ENCODE measurements at regions not wholly inside any gene's neighbourhood (a gene's known extent, or its start where the extent isn't known, plus 50 kb on each side); places are given as distances from the start of the nearest gene placed in this dataset.

GRCh38 chr7:109213081-109213480, 643.4 kb downstream of the DNAJB9 start:
- Histone ChIP-seq H3K4me2 (ENCODE audit: low read depth, low read length) (no peak overlapping the region), H3K27ac (ENCODE audit: low read length) (no peak overlapping the region), H3K9me3 (replicated peaks; ENCODE audit: insufficient read depth, low read length) (no peaks in the 10 kb centered on the region), H3K9ac (ENCODE audit: low read length) (no peak overlapping the region), H4K20me1 (ENCODE audit: insufficient read depth, low read length) (no peaks in the 10 kb centered on the region), H3K4me3 (ENCODE audit: low read length) (no peak overlapping the region), H3K4me1 (ENCODE audit: low read length) (no peaks in the 10 kb centered on the region), H3K9me2 (replicated peaks; ENCODE audit: insufficient read depth, low read length) (no peaks in the 10 kb centered on the region), H3K36me3 (replicated peaks; ENCODE audit: insufficient read depth, low read length) (no peaks in the 10 kb centered on the region), H3F3A (ENCODE audit: insufficient read depth, low read length) (no peaks in the 10 kb centered on the region), H3K27me3 (replicated peaks; ENCODE audit: insufficient read depth, low read length) (no peaks in the 10 kb centered on the region), H2AFZ (ENCODE audit: low read length) (no peak overlapping the region), H3K79me2 (ENCODE audit: low read length) (no peaks in the 10 kb centered on the region)
- no peak for TF ChIP-seq CTCF (IDR thresholded peaks at IDR 0.05; ENCODE audit: low read length)
- no peak for TF ChIP-seq EZH2 (optimal IDR thresholded peaks at IDR 0.05; ENCODE audit: low read depth, low read length)
- TF ChIP-seq EZH2phosphoT487 (IDR thresholded peaks at IDR 0.05; ENCODE audit: low read length), result no peak
- DNase-seq, result no peak

- no peak overlapping the region for H3K4me3 ChIP-seq (ENCODE audit: low read length)
- H3K9ac ChIP-seq (ENCODE audit: low read length), result no peak overlapping the region
- H3F3A ChIP-seq (ENCODE audit: insufficient read depth, low read length), result no peaks in the 10 kb centered on the region
- no peaks in the 10 kb centered on the region for H3K27me3 ChIP-seq (replicated peaks; ENCODE audit: insufficient read depth, low read length)
- no peaks in the 10 kb centered on the region for H3K4me1 ChIP-seq (ENCODE audit: low read length)
- TF ChIP-seq EZH2 (optimal IDR thresholded peaks at IDR 0.05; ENCODE audit: low read depth, low read length) (no peak), EZH2phosphoT487 (IDR thresholded peaks at IDR 0.05; ENCODE audit: low read length) (no peak), CTCF (IDR thresholded peaks at IDR 0.05; ENCODE audit: low read length) (no peak)
- no peak overlapping the region for H2AFZ ChIP-seq (ENCODE audit: low read length)
- no peak overlapping the region for H3K27ac ChIP-seq (ENCODE audit: low read length)
- no peak overlapping the region for H3K4me2 ChIP-seq (ENCODE audit: low read depth, low read length)
- H3K79me2 ChIP-seq (ENCODE audit: low read length), result no peaks in the 10 kb centered on the region
- H3K36me3 ChIP-seq (replicated peaks; ENCODE audit: insufficient read depth, low read length), result no peaks in the 10 kb centered on the region
- H4K20me1 ChIP-seq (ENCODE audit: insufficient read depth, low read length), result no peaks in the 10 kb centered on the region
- H3K9me3 ChIP-seq (replicated peaks; ENCODE audit: insufficient read depth, low read length), result no peaks in the 10 kb centered on the region
- no peaks in the 10 kb centered on the region for H3K9me2 ChIP-seq (replicated peaks; ENCODE audit: insufficient read depth, low read length)
- no peak for DNase-seq
These were observed 645.7 kb downstream of the DNAJB9 start for GRCh38 chr7:109215341-109215740.

- TF ChIP-seq EZH2phosphoT487 (IDR thresholded peaks at IDR 0.05; ENCODE audit: low read length) (no peak), EZH2 (optimal IDR thresholded peaks at IDR 0.05; ENCODE audit: low read depth, low read length) (no peak)
- Histone ChIP-seq H3F3A (ENCODE audit: insufficient read depth, low read length) (no peaks in the 10 kb centered on the region), H3K4me2 (ENCODE audit: low read depth, low read length) (no peak overlapping the region), H3K4me3 (ENCODE audit: low read length) (no peak overlapping the region), H3K4me1 (ENCODE audit: low read length) (no peaks in the 10 kb centered on the region), H3K36me3 (replicated peaks; ENCODE audit: insufficient read depth, low read length) (no peaks in the 10 kb centered on the region), H3K9me2 (replicated peaks; ENCODE audit: insufficient read depth, low read length) (no peaks in the 10 kb centered on the region), H2AFZ (ENCODE audit: low read length) (no peak overlapping the region), H3K79me2 (ENCODE audit: low read length) (no peaks in the 10 kb centered on the region), H4K20me1 (ENCODE audit: insufficient read depth, low read length) (no peaks in the 10 kb centered on the region), H3K27ac (ENCODE audit: low read length) (no peak overlapping the region), H3K9ac (ENCODE audit: low read length) (no peak overlapping the region), H3K27me3 (replicated peaks; ENCODE audit: insufficient read depth, low read length) (no peaks in the 10 kb centered on the region), H3K9me3 (replicated peaks; ENCODE audit: insufficient read depth, low read length) (no peaks in the 10 kb centered on the region)
- DNase-seq, result no peak
These were observed 654.4 kb downstream of the DNAJB9 start for GRCh38 chr7:109224100-109224499.

- H3K4me2 ChIP-seq (ENCODE audit: low read depth, low read length), result no peak overlapping the region
- H4K20me1 ChIP-seq (ENCODE audit: insufficient read depth, low read length), result no peaks in the 10 kb centered on the region
- no peaks in the 10 kb centered on the region for H3K36me3 ChIP-seq (replicated peaks; ENCODE audit: insufficient read depth, low read length)
- H3K9me3 ChIP-seq (replicated peaks; ENCODE audit: insufficient read depth, low read length), result no peaks in the 10 kb centered on the region
- no peaks in the 10 kb centered on the region for H3F3A ChIP-seq (ENCODE audit: insufficient read depth, low read length)
- no peak overlapping the region for H2AFZ ChIP-seq (ENCODE audit: low read length)
- H3K9ac ChIP-seq (ENCODE audit: low read length), result no peak overlapping the region
- H3K79me2 ChIP-seq (ENCODE audit: low read length), result no peaks in the 10 kb centered on the region
- no peaks in the 10 kb centered on the region for H3K9me2 ChIP-seq (replicated peaks; ENCODE audit: insufficient read depth, low read length)
- no peak for DNase-seq
- H3K27me3 ChIP-seq (replicated peaks; ENCODE audit: insufficient read depth, low read length), result no peaks in the 10 kb centered on the region
- H3K4me1 ChIP-seq (ENCODE audit: low read length), result no peaks in the 10 kb centered on the region
- no peak overlapping the region for H3K4me3 ChIP-seq (ENCODE audit: low read length)
- no peak for TF ChIP-seq EZH2phosphoT487 (IDR thresholded peaks at IDR 0.05; ENCODE audit: low read length)
- no peak for TF ChIP-seq EZH2 (optimal IDR thresholded peaks at IDR 0.05; ENCODE audit: low read depth, low read length)
- TF ChIP-seq CTCF (IDR thresholded peaks at IDR 0.05; ENCODE audit: low read length), result no peak
- no peak overlapping the region for H3K27ac ChIP-seq (ENCODE audit: low read length)
These were observed 657.0 kb downstream of the DNAJB9 start for GRCh38 chr7:109226699-109227098.

Measured in MM.1S (cell line).